ENCODE measurements at regions not wholly inside any gene's neighbourhood (a gene's known extent, or its start where the extent isn't known, plus 50 kb on each side); places are given as distances from the start of the nearest gene placed in this dataset.
A peak's percentile ranks its signal among the peaks of the same experiment; 100 is the strongest.

DNA sequence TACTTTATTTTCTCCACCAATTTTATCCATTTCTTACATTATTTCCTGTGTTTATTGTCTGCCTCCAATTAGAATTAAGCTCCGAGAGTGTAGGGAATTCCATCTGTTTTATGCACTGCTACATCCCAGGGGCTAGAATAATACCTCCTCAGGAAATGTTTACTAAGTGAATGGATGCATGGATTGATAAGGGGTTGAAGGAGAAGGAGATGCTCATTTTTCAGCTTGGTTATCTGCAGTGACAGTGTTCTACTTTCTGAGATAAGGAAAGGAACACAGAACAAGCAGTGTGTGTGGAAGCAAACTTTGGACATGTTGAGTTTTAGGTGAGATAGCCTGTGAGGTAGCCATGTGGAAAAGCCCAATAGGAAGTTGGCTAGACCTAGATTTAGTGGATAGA is 164.6 kb upstream of the HMGA2 start:
- Histone ChIP-seq H3K27ac (ENCODE audit: low read length) (no peak overlapping the region), H3K4me3 (ENCODE audit: low read length) (no peak overlapping the region), H3K27me3 (ENCODE audit: control insufficient read depth, insufficient read depth, low read length) (no peaks in the 10 kb centered on the region), H3K9me3 (replicated peaks; ENCODE audit: control insufficient read depth, low read depth, low read length) (no peaks in the 10 kb centered on the region), H3K36me3 (ENCODE audit: control insufficient read depth, insufficient read depth, low read length) (no peaks in the 10 kb centered on the region), H3K4me1 (ENCODE audit: control insufficient read depth, insufficient read depth, low read length) (no peaks in the 10 kb centered on the region)
- no CpG with 5 or more reads among the region's 1 CpG for WGBS (ENCODE audit: insufficient coverage)
- no peak for DNase-seq

GRCh38 chr12:65660096-65660495 is 164.2 kb upstream of the HMGA2 start:
- Histone ChIP-seq H3K27me3 (ENCODE audit: control insufficient read depth, insufficient read depth, low read length) (no peaks in the 10 kb centered on the region), H3K27ac (ENCODE audit: low read length) (no peak overlapping the region), H3K36me3 (ENCODE audit: control insufficient read depth, insufficient read depth, low read length) (no peaks in the 10 kb centered on the region), H3K9me3 (replicated peaks; ENCODE audit: control insufficient read depth, low read depth, low read length) (no peaks in the 10 kb centered on the region), H3K4me3 (ENCODE audit: low read length) (no peak overlapping the region), H3K4me1 (ENCODE audit: control insufficient read depth, insufficient read depth, low read length) (no peaks in the 10 kb centered on the region)
- WGBS (ENCODE audit: insufficient coverage), result no CpG with 5 or more reads among the region's 4 CpGs
- no peak for DNase-seq

DNA sequence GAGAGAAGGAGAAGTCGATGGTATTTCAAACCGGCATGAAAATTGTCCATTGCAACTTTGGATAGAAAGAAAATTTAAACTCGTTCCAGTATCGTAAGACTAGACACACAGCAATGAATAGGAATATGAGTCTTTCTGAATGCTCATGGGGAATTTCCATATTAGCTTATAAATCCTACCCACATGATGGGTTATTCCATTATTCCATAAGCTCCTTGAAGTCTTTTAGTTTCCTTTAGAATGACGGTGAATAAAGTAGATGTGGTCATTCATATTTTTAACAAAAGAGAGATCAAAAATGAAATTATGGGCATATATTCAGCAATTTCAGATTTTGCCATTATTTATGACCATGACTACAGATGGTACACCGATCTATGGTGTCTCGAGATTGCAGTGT is 163.4 kb upstream of the HMGA2 start:
- H3K27ac ChIP-seq (ENCODE audit: low read length), result no peak overlapping the region
- DNase-seq, result no peak
- H3K9me3 ChIP-seq (replicated peaks; ENCODE audit: control insufficient read depth, low read depth, low read length), result no peaks in the 10 kb centered on the region
- H3K27me3 ChIP-seq (ENCODE audit: control insufficient read depth, insufficient read depth, low read length), result no peaks in the 10 kb centered on the region
- whole genome bisulfite sequencing (ENCODE audit: insufficient coverage), result no CpG with 5 or more reads among the region's 7 CpGs
- no peaks in the 10 kb centered on the region for H3K4me1 ChIP-seq (ENCODE audit: control insufficient read depth, insufficient read depth, low read length)
- no peaks in the 10 kb centered on the region for H3K36me3 ChIP-seq (ENCODE audit: control insufficient read depth, insufficient read depth, low read length)
- no peak overlapping the region for H3K4me3 ChIP-seq (ENCODE audit: low read length)

DNA sequence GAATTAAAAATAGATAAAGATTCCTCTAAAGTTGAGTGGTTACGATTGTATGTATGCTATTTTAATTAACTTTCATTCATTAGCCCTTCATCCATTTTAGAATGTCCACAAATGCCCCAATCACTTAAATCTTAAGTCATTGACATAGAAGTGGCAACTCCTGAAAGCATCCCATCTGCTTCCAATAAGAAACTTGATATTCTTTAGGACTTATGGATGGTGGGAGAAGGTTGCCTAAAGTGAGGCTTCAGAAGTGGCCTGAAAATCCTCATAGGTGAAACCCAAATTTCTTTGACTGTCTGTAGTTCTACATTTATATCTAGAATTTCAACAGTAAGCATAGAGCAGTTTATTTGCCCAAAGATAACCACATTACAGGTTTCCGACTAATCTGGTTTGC is 161.7 kb upstream of the HMGA2 start:
- Histone ChIP-seq H3K9me3 (replicated peaks; ENCODE audit: control insufficient read depth, low read depth, low read length) (no peaks in the 10 kb centered on the region), H3K36me3 (ENCODE audit: control insufficient read depth, insufficient read depth, low read length) (no peaks in the 10 kb centered on the region), H3K4me3 (ENCODE audit: low read length) (no peak overlapping the region), H3K27me3 (ENCODE audit: control insufficient read depth, insufficient read depth, low read length) (no peaks in the 10 kb centered on the region), H3K27ac (ENCODE audit: low read length) (no peak overlapping the region), H3K4me1 (ENCODE audit: control insufficient read depth, insufficient read depth, low read length) (no peaks in the 10 kb centered on the region)
- DNase-seq, result no peak
- no CpG with 5 or more reads among the region's 2 CpGs for WGBS (ENCODE audit: insufficient coverage)

- no peaks in the 10 kb centered on the region for H3K4me1 ChIP-seq (ENCODE audit: control insufficient read depth, insufficient read depth, low read length)
- WGBS (ENCODE audit: insufficient coverage), result 81% methylated on average over 2 of the region's 5 CpGs
- H3K27ac ChIP-seq (ENCODE audit: low read length), result no peak overlapping the region
- H3K36me3 ChIP-seq (ENCODE audit: control insufficient read depth, insufficient read depth, low read length), result no peaks in the 10 kb centered on the region
- no peaks in the 10 kb centered on the region for H3K9me3 ChIP-seq (replicated peaks; ENCODE audit: control insufficient read depth, low read depth, low read length)
- H3K4me3 ChIP-seq (ENCODE audit: low read length), result no peak overlapping the region
- H3K27me3 ChIP-seq (ENCODE audit: control insufficient read depth, insufficient read depth, low read length), result no peaks in the 10 kb centered on the region
- DNase-seq, result no peak
Measured at GRCh38 chr12:65663097-65663496, 161.2 kb upstream of the HMGA2 start.

DNA sequence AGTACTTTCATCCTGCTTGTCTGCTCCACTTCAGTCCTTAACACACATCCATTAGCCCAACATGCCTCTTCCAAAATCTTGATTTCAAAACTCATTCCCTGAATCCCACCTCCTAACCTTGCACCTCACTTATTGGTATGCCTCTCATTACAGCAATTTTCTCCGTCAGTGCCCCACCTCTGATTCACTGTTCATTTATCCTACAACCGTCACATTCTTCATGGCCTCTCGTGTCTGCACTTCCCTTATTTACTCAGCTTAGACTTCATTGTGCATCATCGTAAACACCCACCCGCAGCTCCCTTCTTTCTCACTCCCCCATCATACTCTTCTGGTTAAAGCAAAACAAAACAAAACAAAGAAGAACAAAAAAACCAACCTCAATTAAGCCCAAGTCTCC is 160.6 kb upstream of the HMGA2 start:
- 89% methylated on average over 5 of the region's 5 CpGs for WGBS (ENCODE audit: insufficient coverage)
- Histone ChIP-seq H3K9me3 (replicated peaks; ENCODE audit: control insufficient read depth, low read depth, low read length) (no peaks in the 10 kb centered on the region), H3K4me1 (ENCODE audit: control insufficient read depth, insufficient read depth, low read length) (no peaks in the 10 kb centered on the region), H3K27ac (ENCODE audit: low read length) (no peak overlapping the region), H3K4me3 (ENCODE audit: low read length) (no peak overlapping the region), H3K27me3 (ENCODE audit: control insufficient read depth, insufficient read depth, low read length) (no peaks in the 10 kb centered on the region), H3K36me3 (ENCODE audit: control insufficient read depth, insufficient read depth, low read length) (no peaks in the 10 kb centered on the region)
- DNase-seq, result no peak

DNA sequence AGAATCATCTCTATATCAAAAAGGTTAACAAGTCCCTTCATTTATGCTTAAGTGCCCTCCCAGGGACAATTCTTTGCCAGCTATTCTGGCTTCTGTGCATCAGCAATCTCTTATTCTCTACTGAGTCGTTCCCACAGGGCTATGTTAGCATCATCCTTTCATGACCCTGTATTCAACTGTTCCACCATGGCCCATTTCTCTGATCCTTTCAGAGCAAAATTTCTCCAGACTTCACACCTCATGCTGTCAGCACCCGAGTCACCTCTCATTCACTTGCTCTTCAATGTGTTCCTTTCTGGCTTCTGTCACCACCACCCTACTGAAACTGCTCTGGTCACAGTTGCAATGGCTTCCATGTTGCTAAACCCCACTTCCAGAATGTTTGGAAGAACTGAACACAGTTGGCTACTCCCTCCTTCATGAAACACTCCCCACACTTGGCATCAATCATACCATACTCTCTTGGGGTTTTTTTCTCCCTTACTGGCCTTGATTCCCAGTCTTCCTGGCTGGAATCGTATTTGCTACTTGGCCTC is 159.5 kb upstream of the HMGA2 start:
- H3K27me3 ChIP-seq (ENCODE audit: control insufficient read depth, insufficient read depth, low read length), result no peaks in the 10 kb centered on the region
- no peaks in the 10 kb centered on the region for H3K36me3 ChIP-seq (ENCODE audit: control insufficient read depth, insufficient read depth, low read length)
- H3K4me1 ChIP-seq (ENCODE audit: control insufficient read depth, insufficient read depth, low read length), result no peaks in the 10 kb centered on the region
- no peak overlapping the region for H3K27ac ChIP-seq (ENCODE audit: low read length)
- no peak overlapping the region for H3K4me3 ChIP-seq (ENCODE audit: low read length)
- H3K9me3 ChIP-seq (replicated peaks; ENCODE audit: control insufficient read depth, low read depth, low read length), result no peaks in the 10 kb centered on the region
- 77% methylated on average over 3 of the region's 3 CpGs for WGBS (ENCODE audit: insufficient coverage)
- DNase-seq, result no peak

GRCh38 chr12:65665817-65666216 is 158.5 kb upstream of the HMGA2 start:
- Histone ChIP-seq H3K4me3 (ENCODE audit: low read length) (no peak overlapping the region), H3K27me3 (ENCODE audit: control insufficient read depth, insufficient read depth, low read length) (no peaks in the 10 kb centered on the region), H3K27ac (ENCODE audit: low read length) (no peak overlapping the region), H3K9me3 (replicated peaks; ENCODE audit: control insufficient read depth, low read depth, low read length) (no peaks in the 10 kb centered on the region), H3K36me3 (ENCODE audit: control insufficient read depth, insufficient read depth, low read length) (no peaks in the 10 kb centered on the region), H3K4me1 (ENCODE audit: control insufficient read depth, insufficient read depth, low read length) (no peaks in the 10 kb centered on the region)
- no peak for DNase-seq
- no CpG with 5 or more reads among the region's 2 CpGs for WGBS (ENCODE audit: insufficient coverage)

DNA sequence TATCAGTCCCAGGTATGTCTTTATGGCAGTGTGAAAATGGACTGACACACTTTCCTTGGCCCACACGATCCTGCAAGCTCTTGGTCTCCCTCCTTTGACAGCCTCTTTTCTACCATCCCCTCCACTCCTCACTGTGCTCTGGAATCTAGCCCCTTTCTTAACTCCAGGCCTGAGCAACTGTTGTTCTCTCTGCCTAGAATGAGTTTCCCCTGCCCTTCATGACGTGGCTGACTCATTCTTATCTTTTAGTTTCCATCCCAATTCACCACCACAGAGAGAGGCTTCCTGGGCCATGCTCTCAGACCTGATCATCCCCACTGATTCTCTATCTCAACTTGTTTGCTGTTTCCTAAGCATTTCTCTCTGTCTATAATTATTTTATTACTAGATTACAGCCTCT is 157.4 kb upstream of the HMGA2 start:
- DNase-seq, result no peak
- H3K4me1 ChIP-seq (ENCODE audit: control insufficient read depth, insufficient read depth, low read length), result no peaks in the 10 kb centered on the region
- 91% methylated on average over 1 of the region's 2 CpGs for WGBS (ENCODE audit: insufficient coverage)
- H3K27ac ChIP-seq (ENCODE audit: low read length), result no peak overlapping the region
- no peaks in the 10 kb centered on the region for H3K9me3 ChIP-seq (replicated peaks; ENCODE audit: control insufficient read depth, low read depth, low read length)
- no peaks in the 10 kb centered on the region for H3K27me3 ChIP-seq (ENCODE audit: control insufficient read depth, insufficient read depth, low read length)
- no peak overlapping the region for H3K4me3 ChIP-seq (ENCODE audit: low read length)
- no peaks in the 10 kb centered on the region for H3K36me3 ChIP-seq (ENCODE audit: control insufficient read depth, insufficient read depth, low read length)

- Histone ChIP-seq H3K27ac (ENCODE audit: low read length) (peak overlapping the region; percentile 31), H3K4me1 (ENCODE audit: control insufficient read depth, insufficient read depth, low read length) (no peaks in the 10 kb centered on the region), H3K9me3 (replicated peaks; ENCODE audit: control insufficient read depth, low read depth, low read length) (no peaks in the 10 kb centered on the region), H3K36me3 (ENCODE audit: control insufficient read depth, insufficient read depth, low read length) (no peaks in the 10 kb centered on the region), H3K4me3 (ENCODE audit: low read length) (no peak overlapping the region), H3K27me3 (ENCODE audit: control insufficient read depth, insufficient read depth, low read length) (no peaks in the 10 kb centered on the region)
- DNase-seq, result peak; percentile 19
- WGBS (ENCODE audit: insufficient coverage), result 60% methylated on average over 2 of the region's 9 CpGs
Measured at GRCh38 chr12:65667932-65668331, 156.4 kb upstream of the HMGA2 start.

GRCh38 chr12:65668981-65669695 is 155.1 kb upstream of the HMGA2 start:
- H3K36me3 ChIP-seq (ENCODE audit: control insufficient read depth, insufficient read depth, low read length), result no peaks in the 10 kb centered on the region
- no peaks in the 10 kb centered on the region for H3K9me3 ChIP-seq (replicated peaks; ENCODE audit: control insufficient read depth, low read depth, low read length)
- WGBS (ENCODE audit: insufficient coverage), result 70% methylated on average over 3 of the region's 5 CpGs
- no peaks in the 10 kb centered on the region for H3K4me1 ChIP-seq (ENCODE audit: control insufficient read depth, insufficient read depth, low read length)
- no peak overlapping the region for H3K27ac ChIP-seq (ENCODE audit: low read length)
- no peak for DNase-seq
- no peaks in the 10 kb centered on the region for H3K27me3 ChIP-seq (ENCODE audit: control insufficient read depth, insufficient read depth, low read length)
- no peak overlapping the region for H3K4me3 ChIP-seq (ENCODE audit: low read length)
